ENCODE measurements at regions not wholly inside any gene's neighbourhood (a gene's known extent, or its start where the extent isn't known, plus 50 kb on each side); places are given as distances from the start of the nearest gene placed in this dataset.

DNA sequence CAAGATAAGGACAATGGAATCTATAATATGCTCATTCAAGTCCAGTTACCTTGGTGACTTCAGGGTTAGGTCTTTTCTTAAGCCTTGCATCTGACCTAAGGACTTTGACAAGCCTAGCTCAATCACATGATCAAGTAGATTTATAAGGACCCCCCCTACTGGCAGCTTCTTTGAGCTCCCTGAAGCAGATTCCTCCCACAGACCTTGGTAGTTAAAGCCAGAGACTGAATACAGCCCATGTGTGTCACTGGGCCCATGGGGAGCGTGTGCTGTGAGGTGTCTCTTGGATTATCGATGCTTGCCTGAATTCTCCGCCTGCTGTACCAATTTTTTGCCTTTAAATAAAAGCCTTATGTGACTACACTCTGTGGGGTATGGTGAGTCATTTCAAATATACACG lies 372.7 kb upstream of the RGS17 start:
- TF ChIP-seq POLR2A (IDR thresholded peaks at IDR 0.05), result no peak
- TF ChIP-seq, protein P1, sequence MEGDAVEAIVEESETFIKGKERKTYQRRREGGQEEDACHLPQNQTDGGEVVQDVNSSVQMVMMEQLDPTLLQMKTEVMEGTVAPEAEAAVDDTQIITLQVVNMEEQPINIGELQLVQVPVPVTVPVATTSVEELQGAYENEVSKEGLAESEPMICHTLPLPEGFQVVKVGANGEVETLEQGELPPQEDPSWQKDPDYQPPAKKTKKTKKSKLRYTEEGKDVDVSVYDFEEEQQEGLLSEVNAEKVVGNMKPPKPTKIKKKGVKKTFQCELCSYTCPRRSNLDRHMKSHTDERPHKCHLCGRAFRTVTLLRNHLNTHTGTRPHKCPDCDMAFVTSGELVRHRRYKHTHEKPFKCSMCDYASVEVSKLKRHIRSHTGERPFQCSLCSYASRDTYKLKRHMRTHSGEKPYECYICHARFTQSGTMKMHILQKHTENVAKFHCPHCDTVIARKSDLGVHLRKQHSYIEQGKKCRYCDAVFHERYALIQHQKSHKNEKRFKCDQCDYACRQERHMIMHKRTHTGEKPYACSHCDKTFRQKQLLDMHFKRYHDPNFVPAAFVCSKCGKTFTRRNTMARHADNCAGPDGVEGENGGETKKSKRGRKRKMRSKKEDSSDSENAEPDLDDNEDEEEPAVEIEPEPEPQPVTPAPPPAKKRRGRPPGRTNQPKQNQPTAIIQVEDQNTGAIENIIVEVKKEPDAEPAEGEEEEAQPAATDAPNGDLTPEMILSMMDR (IDR thresholded peaks at IDR 0.05), result no peak
